Activated CD8-positive, alpha-beta T cell treated with anti-CD3 and anti-CD28 coated beads for 36 hours (primary cell): ENCODE measurements at regions not wholly inside any gene's neighbourhood (a gene's known extent, or its start where the extent isn't known, plus 50 kb on each side); places are given as distances from the start of the nearest gene placed in this dataset.
"Not testable (repeated sequence)": the region's sequence is repeated elsewhere in the genome, so short reads cannot be mapped to it uniquely, and the experiment has no call there.

Source experiments
- ATAC-seq: fragments of 200-7000 bp; cut with Tn5 transposase; one replicate; pipeline ENCODE4 v1.10.0; 2021; ENCODE audit warnings: mild to moderate bottlenecking, moderate library complexity
- CTCF ChIA-PET: fragments of 350-600 bp; sonication (Branson Sonifier 250); formaldehyde crosslinking; loops from one replicate; lab custom pipeline; 2021; ENCODE audit warnings: antibody characterized with exemption; lab: Charles Lee
- POLR2A ChIA-PET: fragments of 350-600 bp; sonication (Branson Sonifier 250); formaldehyde crosslinking; loops from one replicate; lab custom pipeline; 2021; ENCODE audit warnings: antibody characterized with exemption; lab: Charles Lee
- DNase-seq: peaks from one replicate; pipeline ENCODE4 v3.0.0-alpha.2; 2020
- H3K27ac Mint-ChIP-seq: one replicate; pipeline ENCODE4 v1.8.0; 2021; ENCODE audit warnings: mild to moderate bottlenecking, mixed read lengths
- H3K27me3 Mint-ChIP-seq: one replicate; pipeline ENCODE4 v1.8.0; 2021; ENCODE audit warnings: mixed read lengths
- H3K36me3 Mint-ChIP-seq: one replicate; pipeline ENCODE4 v1.8.0; 2021; ENCODE audit warnings: low read depth, mixed read lengths
- H3K4me1 Mint-ChIP-seq: one replicate; pipeline ENCODE4 v1.8.0; 2021; ENCODE audit warnings: low read depth, mixed read lengths
- H3K4me3 Mint-ChIP-seq: one replicate; pipeline ENCODE4 v1.8.0; 2021; ENCODE audit warnings: mild to moderate bottlenecking, moderate library complexity, mixed read lengths
- H3K9me3 Mint-ChIP-seq: one replicate; pipeline ENCODE4 v1.8.0; 2021; ENCODE audit warnings: mixed read lengths
- intact Hi-C: fragments of 100-400 bp; cut with micrococcal nuclease; formaldehyde crosslinking; loops from one replicate; pipeline ENCODE4 v1.10.0; 2022
- TF ChIP-seq, protein P1 (sequence below): fragments of 200-600 bp; IDR thresholded peaks from one replicate; pipeline ENCODE4 v1.8.0; 2022; ENCODE audit warnings: antibody characterized with exemption, mild to moderate bottlenecking

DNA sequence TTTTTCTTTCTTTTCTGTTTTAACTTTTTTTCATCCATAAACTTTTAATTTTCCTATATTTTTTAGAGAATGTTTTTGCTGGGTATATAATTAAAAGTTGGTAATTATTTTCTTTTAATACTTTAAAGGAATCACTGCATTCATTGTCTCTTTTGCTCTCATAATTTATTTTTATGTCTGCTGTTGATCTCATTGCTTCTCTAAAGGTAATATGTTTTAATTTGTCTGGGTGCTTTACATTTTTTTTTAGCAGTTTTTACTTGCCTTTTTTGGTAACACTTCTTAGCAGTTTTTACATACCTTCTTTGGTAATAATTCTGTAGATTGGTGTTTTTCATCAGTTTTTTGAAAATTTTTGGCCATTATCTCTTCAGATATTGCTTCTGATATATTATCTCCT is 89.4 kb upstream of the BMAL1 start:
- Mint-ChIP-seq H3K27ac (no peak overlapping the region), H3K36me3 (no peaks in the 10 kb centered on the region), H3K4me3 (no peak overlapping the region), H3K4me1 (peaks cover 4% of the 10 kb centered on the region), H3K9me3 (peaks cover 11% of the 10 kb centered on the region), H3K27me3 (peaks cover 10% of the 10 kb centered on the region)
- intact Hi-C loops = no loop called here
- POLR2A ChIA-PET = no interaction called here
- DNase-seq = no peak
- CTCF ChIA-PET = no interaction called here
- TF ChIP-seq, protein P1, sequence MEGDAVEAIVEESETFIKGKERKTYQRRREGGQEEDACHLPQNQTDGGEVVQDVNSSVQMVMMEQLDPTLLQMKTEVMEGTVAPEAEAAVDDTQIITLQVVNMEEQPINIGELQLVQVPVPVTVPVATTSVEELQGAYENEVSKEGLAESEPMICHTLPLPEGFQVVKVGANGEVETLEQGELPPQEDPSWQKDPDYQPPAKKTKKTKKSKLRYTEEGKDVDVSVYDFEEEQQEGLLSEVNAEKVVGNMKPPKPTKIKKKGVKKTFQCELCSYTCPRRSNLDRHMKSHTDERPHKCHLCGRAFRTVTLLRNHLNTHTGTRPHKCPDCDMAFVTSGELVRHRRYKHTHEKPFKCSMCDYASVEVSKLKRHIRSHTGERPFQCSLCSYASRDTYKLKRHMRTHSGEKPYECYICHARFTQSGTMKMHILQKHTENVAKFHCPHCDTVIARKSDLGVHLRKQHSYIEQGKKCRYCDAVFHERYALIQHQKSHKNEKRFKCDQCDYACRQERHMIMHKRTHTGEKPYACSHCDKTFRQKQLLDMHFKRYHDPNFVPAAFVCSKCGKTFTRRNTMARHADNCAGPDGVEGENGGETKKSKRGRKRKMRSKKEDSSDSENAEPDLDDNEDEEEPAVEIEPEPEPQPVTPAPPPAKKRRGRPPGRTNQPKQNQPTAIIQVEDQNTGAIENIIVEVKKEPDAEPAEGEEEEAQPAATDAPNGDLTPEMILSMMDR = no peak
- no peak for ATAC-seq

DNA sequence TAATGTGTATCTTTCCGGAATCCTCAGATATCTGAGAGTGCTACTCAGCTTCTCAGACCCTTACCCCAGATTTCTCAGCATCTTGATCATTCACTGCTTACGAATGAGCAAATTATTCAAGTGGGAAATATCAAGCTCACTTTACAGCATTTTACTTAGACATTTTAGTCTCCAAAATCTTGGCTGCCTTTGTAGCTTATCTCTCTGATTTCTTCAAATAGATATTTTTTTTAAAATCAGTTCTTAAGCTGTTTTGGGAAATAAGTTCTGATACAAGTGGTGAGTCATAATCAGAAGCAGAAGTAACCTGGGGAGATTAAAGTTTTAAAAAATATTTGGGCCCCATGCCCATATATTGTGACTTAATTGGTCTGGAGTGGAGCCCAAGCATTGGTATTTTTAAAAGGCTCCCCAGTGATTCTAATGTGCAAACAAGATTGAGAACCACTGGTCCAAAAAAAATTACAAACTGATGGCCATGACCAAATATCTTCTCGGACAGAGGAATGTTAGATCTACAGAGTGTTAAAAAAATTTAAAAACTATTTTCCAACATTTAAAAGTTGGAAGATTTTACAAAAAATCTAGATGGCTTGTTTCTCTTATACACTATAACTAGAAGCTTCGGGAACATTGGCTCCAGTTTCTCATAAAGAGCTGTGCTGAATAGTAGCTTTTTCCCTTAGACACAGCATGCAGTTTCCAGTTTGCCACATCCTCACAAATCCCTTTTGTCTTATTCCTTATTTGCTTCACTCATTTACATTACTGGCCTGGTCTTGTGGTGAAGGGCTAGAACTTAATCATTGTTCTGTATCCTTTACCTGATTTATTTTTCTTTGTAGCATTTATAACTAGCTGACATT is 87.8 kb upstream of the BMAL1 start:
- ChIA-PET POLR2A (interaction anchor here (0.8 kb wide), 1 partner anchor 1189 kb away, joined by 4 read pairs; no protein-coding TSS in a partner anchor), CTCF (interaction anchor here (1.0 to 2.7 kb wide), 4 partner anchors 17 to 195 kb away, joined by 3 to 13 read pairs (median 4); no protein-coding TSS in a partner anchor)
- Mint-ChIP-seq H3K36me3 (no peaks in the 10 kb centered on the region), H3K27me3 (peaks cover 14% of the 10 kb centered on the region), H3K4me1 (no peaks in the 10 kb centered on the region), H3K27ac (no peak overlapping the region), H3K4me3 (no peak overlapping the region), H3K9me3 (peaks cover 11% of the 10 kb centered on the region)
- intact Hi-C loops = no loop called here
- DNase-seq = no peak
- ATAC-seq = no peak
- TF ChIP-seq, protein P1 = no peak

DNA sequence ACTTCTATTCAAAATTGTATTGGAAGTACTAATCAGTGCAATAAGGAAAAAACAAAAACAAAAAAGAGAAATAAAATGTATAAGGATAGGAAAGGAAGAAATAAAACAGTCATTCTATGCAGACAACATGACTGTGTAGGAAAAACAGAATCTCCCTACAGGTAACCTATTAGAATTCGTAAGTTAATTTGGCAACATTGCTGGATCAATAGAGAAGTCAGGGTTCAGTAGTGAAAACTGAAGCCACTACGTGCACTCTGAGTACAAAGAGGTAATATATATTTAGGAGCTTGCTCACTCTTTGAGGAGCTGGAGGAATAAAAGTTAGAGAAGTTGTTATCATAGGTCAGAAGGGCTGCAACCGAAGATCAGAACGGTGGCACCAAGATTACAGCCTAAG is 84.0 kb upstream of the BMAL1 start:
- ATAC-seq (no peak), DNase-seq (no peak)
- peaks cover 23% of the 10 kb centered on the region for H3K9me3 Mint-ChIP-seq
- H3K27me3 Mint-ChIP-seq = peaks cover 16% of the 10 kb centered on the region
- POLR2A ChIA-PET = no interaction called here
- no peak overlapping the region for H3K4me3 Mint-ChIP-seq
- CTCF ChIA-PET = no interaction called here
- H3K27ac Mint-ChIP-seq = no peak overlapping the region
- H3K4me1 Mint-ChIP-seq = no peaks in the 10 kb centered on the region
- intact Hi-C loops = no loop called here
- H3K36me3 Mint-ChIP-seq = peaks cover 2% of the 10 kb centered on the region
- TF ChIP-seq, protein P1 = no peak

DNA sequence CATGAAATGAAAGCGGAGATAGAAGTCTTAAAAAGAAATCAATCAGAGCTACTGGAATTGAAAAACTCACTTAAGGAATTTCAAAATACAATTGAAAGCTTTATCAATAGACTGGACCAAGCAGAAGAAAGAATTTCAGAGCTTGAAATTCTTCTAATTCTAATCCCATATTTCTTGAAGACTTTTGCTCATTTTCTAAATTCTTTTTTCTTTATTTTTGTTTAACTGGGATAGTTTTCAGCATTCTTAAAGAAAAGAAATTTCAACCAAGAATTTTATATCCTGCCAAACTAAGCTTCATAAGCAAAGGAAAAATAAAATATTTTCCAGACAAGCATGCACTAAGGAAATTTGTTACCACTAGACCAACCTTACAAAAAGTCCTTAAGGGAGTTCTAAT is 80.2 kb upstream of the BMAL1 start:
- POLR2A ChIA-PET = interaction anchor here (0.6 kb wide), 2 partner anchors 51 to 119 kb away, joined by 3 read pairs; no protein-coding TSS in a partner anchor
- H3K27ac Mint-ChIP-seq = not testable (repeated sequence)
- CTCF ChIA-PET = interaction anchor here (0.8 to 1.3 kb wide), 3 partner anchors 39 to 42 kb away, joined by 3 read pairs; no protein-coding TSS in a partner anchor

DNA sequence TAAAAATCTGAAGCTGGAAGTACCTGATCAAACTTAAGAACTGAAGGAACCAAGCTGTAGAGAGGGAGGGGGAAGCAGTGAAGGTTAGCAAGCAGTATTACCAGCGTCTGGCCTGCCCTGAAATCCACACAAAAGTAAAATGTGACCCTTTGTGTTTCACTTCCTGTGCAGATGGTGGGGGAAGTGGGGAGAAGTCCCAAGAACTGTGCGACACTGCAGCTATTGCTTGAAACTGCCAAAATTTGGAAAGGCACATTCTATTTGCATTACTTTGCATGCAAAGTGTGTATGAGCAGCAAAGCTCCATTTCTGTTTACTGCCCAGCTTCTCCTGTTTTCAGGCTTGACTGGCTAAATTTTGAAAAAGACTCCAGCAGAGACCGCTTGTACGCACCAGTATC is 72.1 kb upstream of the BMAL1 start:
- Mint-ChIP-seq H3K27ac (no peak overlapping the region), H3K36me3 (no peaks in the 10 kb centered on the region), H3K27me3 (peaks cover 2% of the 10 kb centered on the region), H3K9me3 (no peaks in the 10 kb centered on the region), H3K4me3 (no peak overlapping the region), H3K4me1 (peaks cover 34% of the 10 kb centered on the region)
- DNase-seq (no peak), ATAC-seq (no peak)
- CTCF ChIA-PET = interaction anchor here (1.6 to 9.4 kb wide), 4 partner anchors 22 to 140 kb away, joined by 5 to 55 read pairs (median 30); no protein-coding TSS in a partner anchor
- TF ChIP-seq, protein P1 = no peak
- intact Hi-C loops = no loop called here
- POLR2A ChIA-PET = interaction anchor here (0.9 kb wide), 2 partner anchors 133 to 468 kb away, joined by 3 read pairs; no protein-coding TSS in a partner anchor

More for the DNA sequence above, 80.2 kb upstream of the BMAL1 start:
- H3K36me3 Mint-ChIP-seq, H3K4me1 Mint-ChIP-seq, H3K27me3 Mint-ChIP-seq, intact Hi-C loops, ATAC-seq, DNase-seq, H3K4me3 Mint-ChIP-seq: not testable (repeated sequence)
- H3K9me3 Mint-ChIP-seq = peaks cover 20% of the 10 kb centered on the region
